ENCODE measurements at regions not wholly inside any gene's neighbourhood (a gene's known extent, or its start where the extent isn't known, plus 50 kb on each side); places are given as distances from the start of the nearest gene placed in this dataset.

- TF ChIP-seq CTCF (conservative IDR thresholded peaks at IDR 0.05; ENCODE audit: low read depth, low read length) (no peak), ELK1 (IDR thresholded peaks at IDR 0.05; ENCODE audit: borderline replicate concordance, low read depth, low read length) (no peak), CHD1 (IDR thresholded peaks at IDR 0.05; ENCODE audit: low read depth, low read length) (no peak), SMC3 (IDR thresholded peaks at IDR 0.05; ENCODE audit: low read depth, low read length) (no peak), MAFK (IDR thresholded peaks at IDR 0.05; ENCODE audit: low read depth, low read length) (no peak)
These were observed 90.8 kb upstream of the TMTC2 start for GRCh38 chr12:82595941-82596340.
